NCI-H2107 treated with DMSO at 0.1 percent for 48 hours (cell line): ENCODE measurements at regions not wholly inside any gene's neighbourhood (a gene's known extent, or its start where the extent isn't known, plus 50 kb on each side); places are given as distances from the start of the nearest gene placed in this dataset.
"Not testable (repeated sequence)": the region's sequence is repeated elsewhere in the genome, so short reads cannot be mapped to it uniquely, and the experiment has no call there.

Source experiments
- DNase-seq: peaks from one replicate; lab custom pipeline; 2025; ENCODE audit not compliant: unreplicated experiment; lab: John Stamatoyannopoulos, UW

DNA sequence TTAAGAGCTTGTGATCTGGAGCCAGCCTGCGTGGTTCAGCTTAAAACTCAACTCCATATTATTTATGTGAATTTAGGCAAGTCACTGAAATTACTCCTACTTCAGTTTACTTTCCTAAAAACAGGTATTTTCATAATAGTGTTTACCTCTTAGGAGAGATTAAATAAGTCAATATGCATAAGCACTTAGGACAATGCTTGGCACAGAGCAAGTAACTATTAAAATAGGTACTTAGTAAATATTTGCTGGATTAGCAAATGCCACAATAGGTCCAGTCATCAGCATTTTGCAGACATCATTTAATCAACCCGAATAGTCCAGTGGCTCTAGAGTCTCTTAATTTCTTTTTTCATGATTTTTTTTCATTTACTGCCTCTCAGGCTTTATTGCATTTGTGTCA is 78.6 kb upstream of the PTPRK start:
- no peak for DNase-seq

DNA sequence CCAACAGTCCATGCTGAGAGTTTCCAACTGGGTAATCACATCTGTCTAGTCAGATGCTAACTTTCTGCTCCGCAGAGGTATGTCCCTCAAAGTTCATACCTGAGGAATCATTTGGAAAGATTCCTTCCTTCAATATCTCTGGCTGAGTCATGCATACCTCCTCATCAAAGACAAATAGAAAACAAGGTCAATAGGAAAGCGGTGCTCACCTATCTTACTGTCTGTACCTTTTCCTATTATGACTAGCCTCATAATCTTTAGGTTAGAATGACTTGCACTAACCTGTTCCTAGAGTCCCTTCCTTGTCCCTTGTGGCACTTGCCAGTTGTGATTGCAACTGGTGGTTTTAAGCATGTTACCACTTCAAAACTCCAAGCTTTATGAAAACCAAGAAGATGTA is 78.2 kb upstream of the PTPRK start:
- DNase-seq = no peak

- DNase-seq = no peak
Observed at GRCh38 chr6:128597956-128598355, 77.6 kb upstream of the PTPRK start.

DNA sequence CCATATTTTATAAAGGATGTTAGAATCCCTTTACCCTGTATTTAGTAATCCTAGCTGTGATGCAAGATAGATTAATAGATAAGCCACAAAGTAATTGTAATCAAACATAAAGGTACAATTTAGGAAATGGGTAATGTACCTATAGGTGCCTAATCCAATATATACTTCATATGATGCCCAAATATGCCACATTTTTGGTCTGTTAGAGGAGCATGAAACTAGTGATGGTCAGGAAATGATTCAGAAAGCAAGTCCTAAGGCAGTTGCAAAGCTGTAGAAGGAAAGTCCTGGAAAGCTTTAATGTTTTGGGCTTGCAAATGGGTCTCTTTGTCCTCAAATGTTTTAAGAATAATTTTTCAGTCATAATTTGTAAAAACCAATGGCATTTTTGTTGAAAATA is 76.6 kb upstream of the PTPRK start:
- no peak for DNase-seq

DNA sequence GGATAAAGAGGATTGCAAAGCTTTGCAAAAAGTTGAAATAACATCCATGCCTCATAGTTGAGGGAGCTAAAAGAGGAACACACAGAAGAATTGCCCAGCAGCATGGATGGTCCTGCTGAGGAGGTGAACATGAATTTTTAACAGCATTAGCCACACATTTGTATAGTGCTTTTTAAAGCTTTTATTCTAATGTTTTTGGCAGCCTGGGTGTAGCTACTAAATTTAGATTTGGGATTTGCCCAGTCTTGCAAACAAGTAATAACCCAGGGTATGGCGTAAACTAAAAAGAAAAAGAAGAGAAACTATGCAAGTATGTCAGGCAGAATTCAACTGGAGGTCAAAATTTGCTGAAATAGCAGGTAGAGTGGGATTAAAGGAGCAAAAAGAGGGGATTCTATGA is 75.1 kb upstream of the PTPRK start:
- DNase-seq = no peak

- DNase-seq = no peak
Observed at GRCh38 chr6:128586095-128586494, 65.7 kb upstream of the PTPRK start.

GRCh38 chr6:128580224-128581110 is 60.1 kb upstream of the PTPRK start:
- DNase-seq = no peak

- not testable (repeated sequence) for DNase-seq
Observed at GRCh38 chr6:128575254-128575653, 54.9 kb upstream of the PTPRK start.

- DNase-seq = no peak
Observed at GRCh38 chr6:128574402-128574801, 54.0 kb upstream of the PTPRK start.

GRCh38 chr6:128573036-128573435 is 52.6 kb upstream of the PTPRK start:
- DNase-seq = no peak

DNA sequence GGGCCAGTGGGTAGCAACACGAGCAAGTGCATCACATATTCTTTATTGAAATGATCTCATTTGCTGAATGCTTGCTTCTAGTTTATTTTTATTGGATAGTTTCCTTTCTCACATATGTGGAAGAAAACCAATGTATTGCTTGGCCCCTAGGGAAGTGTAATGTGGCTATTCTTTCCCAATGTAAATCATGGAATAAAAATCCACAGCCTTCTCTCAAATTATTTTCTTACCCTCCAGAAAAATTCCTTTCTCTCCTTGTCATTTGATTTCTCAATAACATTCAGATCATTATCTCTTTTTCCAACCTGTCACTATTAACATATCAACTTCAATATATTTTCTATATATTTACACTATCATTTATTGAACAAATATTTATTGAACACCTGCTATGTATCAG is 51.9 kb upstream of the PTPRK start:
- DNase-seq = no peak

GRCh38 chr6:128570680-128571063 is 50.3 kb upstream of the PTPRK start:
- DNase-seq = peak; percentile 51

GRCh38 chr6:128569732-128570679 is 49.6 kb upstream of the PTPRK start:
- peak; percentile 51 for DNase-seq
